ENCODE measurements at regions not wholly inside any gene's neighbourhood (a gene's known extent, or its start where the extent isn't known, plus 50 kb on each side); places are given as distances from the start of the nearest gene placed in this dataset.

GRCh38 chr11:127649958-127650357 is 649.4 kb upstream of the KIRREL3 start:
- TF ChIP-seq CTCF (IDR thresholded peaks at IDR 0.05; ENCODE audit: insufficient read depth, low read length), result no peak
- no peak overlapping the region for H3K4me3 ChIP-seq (ENCODE audit: low read depth, low read length)
- DNase-seq (ENCODE audit: low read depth), result no peak

- no peak for TF ChIP-seq CTCF (IDR thresholded peaks at IDR 0.05; ENCODE audit: insufficient read depth, low read length)
- DNase-seq (ENCODE audit: low read depth), result no peak
- no peak overlapping the region for H3K4me3 ChIP-seq (ENCODE audit: low read depth, low read length)
These were observed 648.5 kb upstream of the KIRREL3 start for GRCh38 chr11:127649071-127649470.

GRCh38 chr11:127648583-127648982 is 648.0 kb upstream of the KIRREL3 start:
- no peak for DNase-seq (ENCODE audit: low read depth)
- no peak for TF ChIP-seq CTCF (IDR thresholded peaks at IDR 0.05; ENCODE audit: insufficient read depth, low read length)
- H3K4me3 ChIP-seq (ENCODE audit: low read depth, low read length), result no peak overlapping the region

- H3K4me3 ChIP-seq (ENCODE audit: low read depth, low read length), result no peak overlapping the region
- TF ChIP-seq CTCF (IDR thresholded peaks at IDR 0.05; ENCODE audit: insufficient read depth, low read length), result no peak
- DNase-seq (ENCODE audit: low read depth), result no peak
These were observed 643.8 kb upstream of the KIRREL3 start for GRCh38 chr11:127644366-127644765.

- TF ChIP-seq CTCF (IDR thresholded peaks at IDR 0.05; ENCODE audit: insufficient read depth, low read length), result no peak
These were observed 642.9 kb upstream of the KIRREL3 start for GRCh38 chr11:127643268-127644058.

GRCh38 chr11:127640561-127641451 is 640.2 kb upstream of the KIRREL3 start:
- DNase-seq (ENCODE audit: low read depth), result no peak
- no peak for TF ChIP-seq CTCF (IDR thresholded peaks at IDR 0.05; ENCODE audit: insufficient read depth, low read length)
- no peak overlapping the region for H3K4me3 ChIP-seq (ENCODE audit: low read depth, low read length)

More at GRCh38 chr11:127643268-127644058, 642.9 kb upstream of the KIRREL3 start:
- no peak for DNase-seq (ENCODE audit: low read depth)
- H3K4me3 ChIP-seq (ENCODE audit: low read depth, low read length), result no peak overlapping the region

Measured in fibroblast of the aortic adventitia (primary cell).